ENCODE measurements at regions not wholly inside any gene's neighbourhood (a gene's known extent, or its start where the extent isn't known, plus 50 kb on each side); places are given as distances from the start of the nearest gene placed in this dataset.

DNA sequence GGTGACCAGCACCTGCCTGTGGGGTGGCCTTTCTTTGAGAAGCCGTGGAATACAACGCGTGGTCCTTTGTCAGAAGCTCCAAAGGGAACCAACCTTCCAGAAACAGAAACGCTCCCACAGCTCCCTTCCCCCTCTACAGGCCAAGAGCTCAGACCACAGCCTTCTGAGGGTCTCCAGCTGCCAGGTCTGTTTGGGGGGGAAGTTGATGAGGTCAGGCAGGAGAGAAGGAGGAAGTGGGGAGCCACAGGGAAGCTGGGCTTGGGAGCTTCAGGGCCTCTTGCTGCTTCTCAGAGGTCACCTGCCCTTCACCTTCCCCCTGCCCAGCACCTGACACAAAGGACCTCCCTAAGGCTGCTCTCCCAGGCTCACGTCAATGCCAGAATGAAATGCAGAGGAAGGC lies 287.7 kb upstream of the ID2 start:
- ATAC-seq (no peak), DNase-seq (ENCODE audit: low spot score) (no peak)
- intact Hi-C loops (cut with DNase I) = no loop called here

DNA sequence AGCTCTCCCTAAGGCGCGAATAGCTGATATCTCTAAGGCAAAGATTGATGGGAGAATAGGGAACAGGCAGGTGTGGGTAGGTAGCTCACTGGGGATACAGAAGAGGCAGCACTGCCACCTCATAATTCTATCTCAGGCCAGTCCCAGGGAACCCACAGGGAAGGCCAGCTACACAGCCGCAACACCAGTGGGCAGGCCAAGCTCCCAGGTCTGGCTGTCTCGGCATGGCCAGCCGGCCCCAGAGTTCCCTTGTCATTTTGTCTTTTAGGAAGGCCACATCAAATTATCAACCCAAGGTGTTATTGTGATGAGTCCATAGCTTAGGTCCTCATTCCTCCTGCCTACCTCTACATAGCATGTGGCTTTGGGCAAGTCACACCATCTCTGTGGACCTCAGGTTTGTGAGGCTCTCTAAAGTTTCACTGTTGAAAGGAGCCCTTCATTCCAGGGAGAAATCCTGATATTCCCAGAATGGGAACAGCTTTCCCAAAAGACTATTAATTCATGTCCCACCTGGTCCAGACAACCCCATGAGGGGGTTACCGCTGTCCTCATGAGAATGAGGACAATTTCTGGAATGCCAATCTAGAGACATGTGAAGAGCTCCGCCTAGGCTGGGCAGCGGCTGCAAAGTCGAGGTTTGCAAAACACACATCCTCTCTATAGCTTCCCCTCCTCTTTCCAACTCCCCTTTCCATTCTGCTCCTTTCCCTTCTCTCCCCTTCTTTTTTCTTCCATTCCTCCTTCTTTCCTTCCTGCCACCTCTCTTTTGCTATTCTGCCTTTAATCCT lies 287.1 kb upstream of the ID2 start:
- intact Hi-C loops (cut with DNase I) = no loop called here
- DNase-seq (ENCODE audit: low spot score) (no peak), ATAC-seq (no peak)

DNA sequence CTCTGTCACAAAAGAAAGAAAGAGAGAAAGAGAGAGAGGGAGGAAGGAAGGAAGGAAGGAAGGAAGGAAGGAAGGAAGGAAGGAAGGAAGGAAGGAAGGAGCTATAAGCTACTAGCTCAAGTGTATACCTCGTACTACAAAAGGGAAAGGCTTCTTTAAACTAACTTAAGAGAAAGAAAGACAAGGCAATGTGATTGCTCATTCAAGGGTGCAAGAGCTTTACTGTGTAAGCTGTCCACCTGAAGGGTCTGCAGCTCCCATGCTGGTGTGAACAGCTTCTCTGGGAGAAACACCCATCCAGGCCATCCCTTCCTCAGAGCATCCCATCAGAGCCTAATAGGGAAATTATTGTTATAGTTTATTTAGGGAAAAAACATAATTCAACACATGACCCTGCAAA lies 286.1 kb upstream of the ID2 start:
- intact Hi-C loops (cut with DNase I) = no loop called here
- DNase-seq (ENCODE audit: low spot score) (no peak), ATAC-seq (no peak)

DNA sequence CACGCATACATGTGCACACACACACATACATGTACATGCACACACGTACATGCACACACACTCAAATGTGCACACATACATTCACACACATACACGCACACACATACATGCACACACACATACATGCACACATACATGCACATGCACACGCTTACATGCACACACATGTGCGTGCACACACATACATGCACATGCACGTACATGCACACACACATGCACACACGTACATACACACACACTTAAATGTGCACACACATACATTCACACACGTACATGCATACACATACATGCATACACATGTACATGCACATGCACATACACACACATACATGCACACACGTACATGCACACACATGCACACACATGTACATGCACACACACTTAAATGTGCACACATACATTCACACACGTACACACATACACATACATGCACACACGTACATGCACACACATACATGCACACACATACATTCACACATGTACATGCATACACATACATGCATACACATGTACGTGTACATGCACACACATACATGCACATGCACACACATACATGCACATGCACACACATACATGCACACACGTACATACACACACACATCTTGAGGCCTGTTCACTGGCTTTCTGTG lies 283.7 kb upstream of the ID2 start:
- ATAC-seq (no peak), DNase-seq (ENCODE audit: low spot score) (no peak)
- intact Hi-C loops (cut with DNase I) = no loop called here

DNA sequence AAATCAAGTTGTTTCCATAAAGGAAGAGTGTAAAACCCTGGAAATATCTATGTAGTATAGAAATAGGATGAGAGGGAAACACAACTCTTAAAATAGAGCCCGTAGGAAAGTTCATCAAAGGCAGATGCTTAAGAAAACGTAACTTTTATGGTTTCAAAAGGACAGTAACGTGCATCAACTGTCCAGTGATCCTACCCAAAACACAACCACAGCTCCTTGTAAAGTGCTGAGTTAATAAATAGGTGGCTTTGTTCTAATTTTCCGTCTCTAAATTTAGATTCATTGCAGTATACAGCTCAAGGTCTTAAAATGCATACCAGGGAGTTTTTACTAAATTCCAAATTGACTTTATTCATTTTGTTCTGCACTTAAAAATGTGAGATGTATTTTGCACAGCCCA lies 282.1 kb upstream of the ID2 start:
- no peak for ATAC-seq
- intact Hi-C loops (cut with DNase I) = no loop called here

DNA sequence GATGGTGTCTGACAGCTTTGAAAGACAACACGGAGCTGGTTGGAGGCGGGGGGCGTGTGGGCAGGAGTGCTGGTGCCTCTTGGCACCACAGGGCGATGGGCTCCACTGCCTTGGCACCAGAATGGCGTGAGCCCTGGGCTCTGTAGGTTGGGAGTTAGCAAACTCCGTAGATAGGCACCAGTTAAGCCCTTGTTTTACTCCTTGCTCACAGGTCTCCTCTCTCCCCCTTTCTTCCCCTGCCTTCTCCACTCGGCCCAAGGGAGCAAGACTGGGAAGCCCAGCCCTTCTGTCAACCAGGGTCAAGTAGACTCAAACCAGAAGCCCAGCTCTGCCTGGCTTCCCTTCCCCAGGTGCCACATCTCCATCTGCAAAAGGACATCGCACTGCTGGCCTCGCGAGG lies 281.7 kb upstream of the ID2 start:
- DNase-seq (ENCODE audit: low spot score) (no peak), ATAC-seq (no peak)
- intact Hi-C loops (cut with DNase I) = no loop called here

More for the DNA sequence above, 282.1 kb upstream of the ID2 start:
- DNase-seq (ENCODE audit: low spot score) = no peak

DNA sequence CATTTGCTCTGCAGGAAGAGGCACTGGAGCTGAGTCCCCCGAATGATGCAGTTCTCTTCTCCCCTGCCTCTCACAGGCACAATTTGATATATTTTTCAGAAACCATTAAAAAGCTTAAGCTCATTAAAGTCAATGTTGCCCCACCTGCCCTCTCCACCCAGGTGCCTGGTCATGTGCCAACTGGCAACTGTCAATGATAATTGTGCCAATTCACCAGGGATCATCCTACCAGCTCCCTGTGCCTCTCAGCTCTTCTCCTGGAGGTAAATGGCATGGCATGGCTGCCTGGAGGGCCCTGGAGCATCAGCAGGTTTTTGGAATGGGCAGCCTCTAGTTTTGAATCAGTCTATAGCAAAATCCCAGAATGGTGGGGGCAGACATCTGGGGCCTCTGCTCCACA lies 279.6 kb upstream of the ID2 start:
- ATAC-seq (no peak), DNase-seq (ENCODE audit: low spot score) (no peak)
- intact Hi-C loops (cut with DNase I) = no loop called here

DNA sequence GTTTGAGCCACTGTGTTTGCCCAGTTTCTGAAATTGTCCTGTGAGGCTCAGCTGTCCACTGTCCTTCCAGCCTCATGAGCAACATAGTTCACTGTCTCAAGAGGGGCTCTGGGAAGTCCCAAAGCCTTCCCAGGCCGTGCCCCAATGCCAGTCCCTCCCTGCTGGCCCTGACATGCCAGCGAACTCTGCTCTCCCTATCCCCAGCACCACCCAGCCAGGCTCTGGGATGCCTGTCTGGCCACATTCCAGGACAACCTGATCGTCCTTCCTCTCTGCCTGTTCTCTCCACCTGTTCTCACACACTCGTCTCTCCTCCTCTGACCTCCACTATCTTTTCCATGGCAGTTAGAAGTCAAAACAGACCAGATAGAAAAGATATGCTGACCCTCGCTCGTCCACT lies 278.0 kb upstream of the ID2 start:
- no peak for DNase-seq (ENCODE audit: low spot score)
- ATAC-seq = no peak
- intact Hi-C loops (cut with DNase I) = no loop called here

DNA sequence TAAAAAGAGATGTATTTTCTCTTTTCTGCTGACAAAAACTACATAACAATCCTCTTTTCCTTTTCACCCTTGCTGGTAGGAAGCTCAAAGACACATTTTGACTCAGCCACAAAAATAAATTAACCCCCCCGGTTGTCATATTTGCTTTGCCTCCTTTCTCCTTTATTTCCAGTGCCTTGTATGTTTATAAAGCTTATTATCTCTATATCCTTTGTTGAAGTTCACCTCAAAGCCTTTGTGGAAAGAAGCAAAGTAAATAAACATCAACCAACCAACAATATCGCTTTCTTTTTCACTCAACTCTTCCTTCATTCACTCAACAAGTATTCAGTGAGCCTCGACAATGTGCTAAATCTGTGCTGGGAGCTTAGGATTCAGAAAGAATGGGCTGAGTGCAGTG lies 276.5 kb upstream of the ID2 start:
- ATAC-seq (no peak), DNase-seq (ENCODE audit: low spot score) (no peak)
- intact Hi-C loops (cut with DNase I) = no loop called here

DNA sequence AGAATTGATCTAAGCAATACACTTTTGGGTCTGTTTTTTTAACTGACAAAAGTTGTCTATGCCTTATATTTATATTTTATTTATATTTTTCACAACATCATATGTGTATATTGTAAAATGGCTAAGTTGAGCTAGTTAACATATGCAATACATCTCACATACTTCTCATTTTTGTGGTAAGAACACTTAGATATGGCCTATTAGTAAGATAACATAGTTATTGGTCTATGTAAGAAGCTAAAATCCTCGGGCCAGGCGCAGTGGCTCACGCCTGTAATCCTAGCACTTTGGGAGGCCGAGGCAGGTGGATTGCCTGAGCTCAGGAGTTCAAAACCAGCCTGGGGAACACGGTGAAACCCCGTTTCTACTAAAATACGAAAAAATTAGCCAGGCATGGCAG lies 275.6 kb upstream of the ID2 start:
- intact Hi-C loops (cut with DNase I) = no loop called here
- ATAC-seq (no peak), DNase-seq (ENCODE audit: low spot score) (no peak)

DNA sequence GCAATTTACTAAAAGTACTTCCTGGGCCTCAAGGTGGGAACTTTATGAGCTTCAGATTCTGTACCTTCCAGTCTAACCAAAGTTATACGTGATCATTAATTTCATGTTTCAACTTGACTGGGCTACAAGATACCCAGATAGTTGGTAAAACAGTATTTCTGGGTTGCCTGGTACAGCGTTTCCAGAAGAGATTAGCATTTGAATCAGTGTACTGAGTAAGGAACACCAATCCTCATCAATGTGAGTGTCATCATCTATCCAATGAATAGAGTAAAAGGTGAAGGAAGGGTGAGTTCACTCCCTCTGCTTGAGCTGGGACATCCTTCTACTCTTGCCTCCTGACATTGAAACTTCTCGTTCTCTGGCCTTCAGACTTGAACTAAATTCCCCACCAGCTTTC lies 274.5 kb upstream of the ID2 start:
- ATAC-seq (no peak), DNase-seq (ENCODE audit: low spot score) (no peak)
- intact Hi-C loops (cut with DNase I) = no loop called here

DNA sequence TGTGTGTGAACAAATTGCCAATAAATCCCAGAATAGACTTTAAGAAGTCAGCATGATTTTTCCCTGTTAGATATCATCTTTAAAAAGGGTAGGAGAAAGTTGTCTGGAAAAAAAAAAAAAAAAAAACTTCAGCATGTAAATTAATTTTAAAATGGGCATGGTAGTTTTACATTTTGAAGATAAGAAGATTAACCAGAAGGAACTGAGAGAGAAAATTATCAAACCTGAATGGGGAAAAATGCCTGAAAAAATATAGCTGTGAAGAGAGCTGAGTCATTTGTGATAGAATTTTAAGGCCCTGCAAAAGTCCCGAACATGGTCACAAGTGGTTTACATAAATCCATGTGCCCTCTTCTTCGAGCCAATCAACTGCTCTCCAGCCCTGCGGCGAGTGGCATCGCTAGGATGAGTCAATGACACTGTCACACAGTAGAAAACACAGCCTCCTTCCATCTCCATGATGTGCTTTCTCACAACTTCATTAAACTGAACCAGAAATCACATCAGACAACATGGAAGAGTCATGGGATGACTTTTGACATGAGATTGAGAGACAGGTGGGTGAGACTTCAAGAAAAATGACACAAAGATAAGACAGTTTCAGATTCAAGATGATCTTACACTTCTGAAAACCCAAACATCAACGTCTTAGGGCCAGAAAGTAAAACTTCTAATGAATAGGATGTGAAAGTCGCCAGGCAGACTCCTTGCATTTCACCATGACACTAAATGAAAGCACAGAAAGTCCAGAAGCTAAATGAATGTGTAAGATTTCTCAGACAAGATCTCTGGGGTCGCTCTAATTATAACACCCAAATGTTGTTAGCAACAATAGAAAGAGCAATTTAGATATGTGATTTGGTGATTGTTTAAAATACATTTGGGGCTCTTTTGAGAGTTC lies 273.0 kb upstream of the ID2 start:
- no peak for ATAC-seq
- intact Hi-C loops (cut with DNase I) = no loop called here

DNA sequence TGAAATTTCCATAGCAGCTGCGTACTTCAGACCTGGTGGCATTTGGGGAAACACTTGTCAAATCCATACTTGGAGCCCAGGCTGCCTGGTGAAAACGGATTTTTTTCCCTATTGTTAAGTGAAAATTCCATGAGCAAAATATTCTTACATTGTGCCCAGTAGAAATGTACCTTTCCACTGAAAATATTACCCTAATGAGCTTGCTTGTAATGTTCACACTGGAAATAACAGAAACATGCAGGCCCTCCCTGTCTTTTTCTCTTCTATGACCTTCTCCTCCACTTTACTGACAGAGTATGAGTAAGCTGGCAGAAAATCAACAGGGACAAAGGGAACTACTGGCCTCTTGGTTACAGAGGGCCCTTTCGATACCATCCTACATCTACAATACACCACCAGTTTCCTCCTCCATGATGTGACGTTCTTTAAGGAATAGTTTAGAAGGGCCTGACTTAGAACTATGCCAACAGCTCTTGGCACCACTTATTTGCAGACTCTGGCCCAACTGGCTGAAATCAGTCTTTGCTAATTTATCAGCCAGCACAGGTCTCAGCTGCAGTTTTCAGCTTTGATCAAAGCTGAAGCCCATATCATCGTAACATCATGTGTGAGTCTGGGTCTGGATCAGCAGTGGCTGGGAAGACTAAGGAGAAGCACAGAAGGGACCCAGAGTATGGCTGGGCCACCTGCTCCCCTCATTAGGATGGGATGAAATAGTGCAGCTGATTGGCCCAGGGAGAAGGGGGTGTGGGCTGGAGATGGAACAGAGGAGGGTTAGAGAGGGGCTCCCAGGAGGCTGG lies 272.2 kb upstream of the ID2 start:
- intact Hi-C loops (cut with DNase I) = no loop called here
- ATAC-seq = no peak

More for the DNA sequence above, 273.0 kb upstream of the ID2 start:
- DNase-seq (ENCODE audit: low spot score) = no peak

DNA sequence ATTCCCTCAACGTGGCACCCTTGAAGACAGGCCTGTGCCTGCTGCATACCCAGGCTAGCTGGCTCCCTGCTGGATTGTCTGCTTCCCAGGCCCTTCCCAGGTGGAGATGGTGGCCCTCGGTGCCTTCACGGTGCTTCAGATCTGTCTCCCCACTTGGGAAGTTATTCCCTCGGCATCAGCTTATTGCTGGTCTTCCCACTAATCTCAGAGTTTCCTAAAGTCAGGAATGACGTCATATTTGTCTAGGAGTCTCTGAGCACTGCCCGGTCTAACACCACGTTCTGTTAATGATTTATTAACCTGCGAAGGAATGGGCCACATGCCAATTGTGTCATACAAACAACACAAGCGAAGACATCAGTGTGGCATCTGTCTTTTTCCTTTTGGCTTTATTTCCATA lies 269.8 kb upstream of the ID2 start:
- ATAC-seq = peak; percentile 27

More for the DNA sequence above, 272.2 kb upstream of the ID2 start:
- no peak for DNase-seq (ENCODE audit: low spot score)

DNA sequence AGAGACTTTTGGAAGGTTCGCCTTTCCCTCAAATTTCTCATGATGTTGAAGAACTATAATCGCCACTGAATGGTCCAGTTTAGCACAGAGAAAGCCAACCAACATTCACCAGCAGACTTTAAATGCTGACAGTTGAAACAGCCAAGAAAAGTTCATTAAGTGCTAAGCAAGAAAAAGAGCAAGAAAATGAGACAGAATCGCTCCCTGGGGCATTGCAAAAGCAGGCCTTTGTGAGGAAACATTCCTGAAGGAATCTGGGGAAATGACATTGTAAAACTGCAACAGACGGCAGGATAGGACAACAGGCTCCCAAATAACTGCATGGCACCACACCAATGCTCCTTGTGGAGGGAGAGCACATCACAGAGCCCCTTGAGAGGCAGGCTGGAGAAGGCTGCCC lies 269.3 kb upstream of the ID2 start:
- peak; percentile 76 for ATAC-seq

More for the DNA sequence above, 269.8 kb upstream of the ID2 start:
- no peak for DNase-seq (ENCODE audit: low spot score)
- intact Hi-C loops (cut with DNase I) = no loop called here

DNA sequence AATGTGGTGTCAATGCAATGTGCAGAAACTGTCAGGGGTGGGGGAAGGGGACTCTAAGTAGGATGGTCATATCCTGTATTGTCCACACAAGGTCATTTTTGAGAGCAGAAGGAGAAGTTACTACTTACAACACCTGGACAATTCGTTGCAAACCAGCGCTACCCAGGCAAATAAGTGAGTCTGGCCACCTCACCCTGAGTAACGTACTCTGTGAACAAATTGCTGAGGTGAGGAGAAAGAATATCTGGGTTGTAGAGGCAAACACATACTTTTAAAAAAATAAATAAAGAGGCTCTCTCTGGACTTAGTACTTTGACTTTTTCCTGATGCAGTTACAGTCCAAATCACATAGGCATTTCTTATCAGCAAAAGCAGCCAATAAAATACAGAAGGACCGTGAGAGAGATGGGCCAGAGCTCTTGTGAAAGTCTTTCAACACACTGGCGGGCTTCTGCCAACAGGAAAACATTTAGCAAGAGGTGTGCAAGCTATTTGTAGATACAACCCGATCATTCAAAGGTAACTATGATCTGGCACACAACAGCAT lies 268.2 kb upstream of the ID2 start:
- DNase-seq (ENCODE audit: low spot score) (no peak), ATAC-seq (no peak)
- intact Hi-C loops (cut with DNase I) = no loop called here

More for the DNA sequence above, 269.3 kb upstream of the ID2 start:
- DNase-seq (ENCODE audit: low spot score) = peak; percentile 67
- intact Hi-C loops (cut with DNase I) = no loop called here

DNA sequence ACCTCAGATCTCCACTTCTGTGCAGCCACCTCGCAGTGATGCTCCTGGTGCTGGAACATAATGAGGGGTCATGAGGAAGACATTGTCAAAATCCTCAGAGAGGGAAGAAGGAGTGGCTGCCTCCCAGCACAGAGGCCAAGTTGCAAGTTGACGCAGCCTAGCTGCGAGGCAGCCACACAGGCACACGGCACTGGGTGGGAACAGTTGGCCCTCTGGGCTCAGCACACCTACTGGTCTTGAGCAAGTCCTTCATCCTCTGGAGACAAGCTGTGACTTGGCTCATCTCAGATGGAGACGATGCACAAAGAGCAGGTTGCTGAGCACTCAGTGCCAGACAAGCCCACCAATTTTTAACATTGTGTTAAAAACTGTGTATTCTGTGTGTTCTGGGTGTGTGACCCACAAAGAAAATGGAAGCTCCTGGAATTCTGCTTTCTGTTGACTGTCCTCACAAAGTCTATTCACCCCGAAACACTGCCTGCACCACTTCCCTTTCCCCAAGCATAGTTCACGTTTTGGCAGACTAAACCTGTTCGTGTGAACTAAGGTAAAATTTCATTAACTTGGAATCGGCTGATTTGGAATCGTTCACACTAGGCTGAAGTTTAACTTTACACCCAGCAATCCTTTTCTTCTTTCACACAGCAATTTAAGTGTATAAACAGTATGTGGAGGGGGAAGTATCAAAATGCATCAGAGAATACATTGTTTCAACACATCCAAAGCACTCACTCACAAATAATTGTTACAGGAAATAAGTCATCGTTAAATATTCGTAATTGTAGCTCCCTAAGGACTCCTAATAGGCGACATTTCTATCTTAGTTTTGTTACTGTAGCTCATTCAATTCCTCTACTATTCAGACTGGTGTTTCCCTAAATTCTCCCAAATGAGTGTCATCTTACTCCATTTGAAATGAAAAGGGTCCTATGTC lies 266.6 kb upstream of the ID2 start:
- ATAC-seq = no peak
- no peak for DNase-seq (ENCODE audit: low spot score)
- intact Hi-C loops (cut with DNase I) = no loop called here
